ENCODE measurements at regions not wholly inside any gene's neighbourhood (a gene's known extent, or its start where the extent isn't known, plus 50 kb on each side); places are given as distances from the start of the nearest gene placed in this dataset.

GRCh38 chr3:75015280-75015679 is 400.8 kb upstream of the CNTN3 start:
- no peak for TF ChIP-seq CTCF (IDR thresholded peaks at IDR 0.05; ENCODE audit: low read depth, low read length, missing control alignments)
- no peak overlapping the region for H3K4me3 ChIP-seq (replicated peaks; ENCODE audit: low read depth, low read length)

GRCh38 chr3:75035146-75035545 is 420.7 kb upstream of the CNTN3 start:
- TF ChIP-seq CTCF (IDR thresholded peaks at IDR 0.05; ENCODE audit: low read depth, low read length, missing control alignments): no peak
- no peak for DNase-seq (ENCODE audit: extremely low read depth, low read depth)
- no peak overlapping the region for H3K4me3 ChIP-seq (replicated peaks; ENCODE audit: low read depth, low read length)

More at GRCh38 chr3:75015280-75015679, 400.8 kb upstream of the CNTN3 start:
- DNase-seq (ENCODE audit: extremely low read depth, low read depth): no peak

GRCh38 chr3:75042941-75043340 is 428.5 kb upstream of the CNTN3 start:
- DNase-seq (ENCODE audit: extremely low read depth, low read depth): no peak
- TF ChIP-seq CTCF (IDR thresholded peaks at IDR 0.05; ENCODE audit: low read depth, low read length, missing control alignments): no peak
- H3K4me3 ChIP-seq (replicated peaks; ENCODE audit: low read depth, low read length): no peak overlapping the region

- no peak for TF ChIP-seq CTCF (IDR thresholded peaks at IDR 0.05; ENCODE audit: low read depth, low read length, missing control alignments)
Observed at GRCh38 chr3:75048650-75049049, 434.2 kb upstream of the CNTN3 start.

GRCh38 chr3:75049533-75049932 is 435.1 kb upstream of the CNTN3 start:
- no peak for DNase-seq (ENCODE audit: extremely low read depth, low read depth)

More at GRCh38 chr3:75048650-75049049, 434.2 kb upstream of the CNTN3 start:
- H3K4me3 ChIP-seq (replicated peaks; ENCODE audit: low read depth, low read length): no peak overlapping the region
- peak; percentile 2 for DNase-seq (ENCODE audit: extremely low read depth, low read depth)

GRCh38 chr3:75059120-75059519 is 444.7 kb upstream of the CNTN3 start:
- no peak for TF ChIP-seq CTCF (IDR thresholded peaks at IDR 0.05; ENCODE audit: low read depth, low read length, missing control alignments)
- DNase-seq (ENCODE audit: extremely low read depth, low read depth): no peak
- H3K4me3 ChIP-seq (replicated peaks; ENCODE audit: low read depth, low read length): no peak overlapping the region

More at GRCh38 chr3:75049533-75049932, 435.1 kb upstream of the CNTN3 start:
- TF ChIP-seq CTCF (IDR thresholded peaks at IDR 0.05; ENCODE audit: low read depth, low read length, missing control alignments): no peak
- H3K4me3 ChIP-seq (replicated peaks; ENCODE audit: low read depth, low read length): no peak overlapping the region

- no peak for DNase-seq (ENCODE audit: extremely low read depth, low read depth)
- no peak for TF ChIP-seq CTCF (IDR thresholded peaks at IDR 0.05; ENCODE audit: low read depth, low read length, missing control alignments)
Observed at GRCh38 chr3:75061806-75062205, 447.3 kb upstream of the CNTN3 start.

More at GRCh38 chr3:75061806-75062205, 447.3 kb upstream of the CNTN3 start:
- no peak overlapping the region for H3K4me3 ChIP-seq (replicated peaks; ENCODE audit: low read depth, low read length)
